Mesodermal cell (in vitro differentiated cells): ENCODE measurements at regions not wholly inside any gene's neighbourhood (a gene's known extent, or its start where the extent isn't known, plus 50 kb on each side); places are given as distances from the start of the nearest gene placed in this dataset.

ENCODE experiments used
- H3K27ac ChIP-seq: 2 replicates; pipeline ENCODE4 v1.7.0; 2013; ENCODE audit warnings: mild to moderate bottlenecking, low read depth, low read length, moderate library complexity; ENCODE audit not compliant: severe bottlenecking
- H3K36me3 ChIP-seq: 2 replicates; pipeline ENCODE4 v1.7.1; 2013; ENCODE audit warnings: mild to moderate bottlenecking, low read length, moderate library complexity; ENCODE audit not compliant: control insufficient read depth, insufficient read depth
- H3K4me1 ChIP-seq: one replicate; pipeline ENCODE4 v1.7.1; 2013; ENCODE audit warnings: mild to moderate bottlenecking, low read length; ENCODE audit not compliant: insufficient read depth, control insufficient read depth, poor library complexity, severe bottlenecking
- H3K4me3 ChIP-seq: 2 replicates; pipeline ENCODE4 v1.7.0; 2013; ENCODE audit warnings: low read length, control low read depth, mild to moderate bottlenecking; ENCODE audit not compliant: insufficient read depth, poor library complexity, severe bottlenecking; ENCODE audit errors: extremely low read depth
- H3K9me3 ChIP-seq: 2 replicates; pipeline ENCODE4 v1.7.1; 2013; ENCODE audit warnings: mild to moderate bottlenecking, low read length, moderate library complexity; ENCODE audit not compliant: control insufficient read depth
- WGBS, 2 experiments: methylation state at CpG; one replicate each; pipeline ENCODE4 v1.1.5; 2013; ENCODE audit warnings: missing lambda C conversion rate in 2 of 2; ENCODE audit not compliant: insufficient coverage in 2 of 2; 5-methylcytosine and 5-hydroxymethylcytosine counted together

GRCh38 chr2:107393516-107393915 lies 433.2 kb upstream of the RGPD4 start:
- H3K4me1 ChIP-seq, result no peaks in the 10 kb centered on the region
- H3K36me3 ChIP-seq, result no peaks in the 10 kb centered on the region
- no peak overlapping the region for H3K27ac ChIP-seq
- H3K4me3 ChIP-seq, result no peak overlapping the region
- peaks cover 3% of the 10 kb centered on the region for H3K9me3 ChIP-seq

- no CpG with 5 or more reads among the region's 1 CpG for WGBS, 2 experiments
- Histone ChIP-seq H3K27ac (no peak overlapping the region), H3K4me3 (no peak overlapping the region), H3K9me3 (no peaks in the 10 kb centered on the region), H3K4me1 (no peaks in the 10 kb centered on the region), H3K36me3 (no peaks in the 10 kb centered on the region)
Measured at GRCh38 chr2:107398683-107399082, 428.0 kb upstream of the RGPD4 start.

- Histone ChIP-seq H3K4me1 (no peaks in the 10 kb centered on the region), H3K36me3 (no peaks in the 10 kb centered on the region), H3K9me3 (no peaks in the 10 kb centered on the region), H3K27ac (no peak overlapping the region), H3K4me3 (no peak overlapping the region)
- WGBS, 2 experiments, result 90% methylated on average over 2 of the region's 3 CpGs; no CpG with 5 or more reads in 1 of the 2 experiments
Measured at GRCh38 chr2:107402330-107402729, 424.4 kb upstream of the RGPD4 start.

- 50 to 100% methylated on average over 1 of the region's 2 CpGs for WGBS, 2 experiments
- no peaks in the 10 kb centered on the region for H3K36me3 ChIP-seq
- H3K9me3 ChIP-seq, result no peaks in the 10 kb centered on the region
- no peak overlapping the region for H3K4me3 ChIP-seq
- H3K4me1 ChIP-seq, result no peaks in the 10 kb centered on the region
- no peak overlapping the region for H3K27ac ChIP-seq
Measured at GRCh38 chr2:107405261-107405660, 421.4 kb upstream of the RGPD4 start.

- Histone ChIP-seq H3K9me3 (no peaks in the 10 kb centered on the region), H3K4me1 (no peaks in the 10 kb centered on the region), H3K4me3 (no peak overlapping the region), H3K36me3 (no peaks in the 10 kb centered on the region), H3K27ac (no peak overlapping the region)
- 94 to 100% methylated on average over 2 to 3 of the region's 3 CpGs for WGBS, 2 experiments
Measured at GRCh38 chr2:107407017-107407416, 419.7 kb upstream of the RGPD4 start.

- H3K4me1 ChIP-seq, result no peaks in the 10 kb centered on the region
- H3K36me3 ChIP-seq, result no peaks in the 10 kb centered on the region
- no CpG with 5 or more reads among the region's 2 CpGs for WGBS, 2 experiments
- H3K27ac ChIP-seq, result no peak overlapping the region
- H3K4me3 ChIP-seq, result no peak overlapping the region
- no peaks in the 10 kb centered on the region for H3K9me3 ChIP-seq
Measured at GRCh38 chr2:107407974-107408373, 418.7 kb upstream of the RGPD4 start.

GRCh38 chr2:107411267-107411666 lies 415.4 kb upstream of the RGPD4 start:
- H3K4me1 ChIP-seq, result no peaks in the 10 kb centered on the region
- no peak overlapping the region for H3K27ac ChIP-seq
- 93 to 100% methylated on average over 2 of the region's 2 CpGs for WGBS, 2 experiments
- H3K36me3 ChIP-seq, result no peaks in the 10 kb centered on the region
- no peaks in the 10 kb centered on the region for H3K9me3 ChIP-seq
- no peak overlapping the region for H3K4me3 ChIP-seq

GRCh38 chr2:107412209-107412904 lies 414.3 kb upstream of the RGPD4 start:
- H3K36me3 ChIP-seq, result no peaks in the 10 kb centered on the region
- H3K4me3 ChIP-seq, result no peak overlapping the region
- 92 to 97% methylated on average over 2 to 5 of the region's 6 CpGs for WGBS, 2 experiments
- H3K4me1 ChIP-seq, result no peaks in the 10 kb centered on the region
- no peaks in the 10 kb centered on the region for H3K9me3 ChIP-seq
- no peak overlapping the region for H3K27ac ChIP-seq

GRCh38 chr2:107412981-107413380 lies 413.7 kb upstream of the RGPD4 start:
- Histone ChIP-seq H3K4me3 (no peak overlapping the region), H3K36me3 (no peaks in the 10 kb centered on the region), H3K9me3 (no peaks in the 10 kb centered on the region), H3K27ac (no peak overlapping the region), H3K4me1 (no peaks in the 10 kb centered on the region)
- no CpG with 5 or more reads among the region's 2 CpGs for WGBS, 2 experiments

- Histone ChIP-seq H3K36me3 (no peaks in the 10 kb centered on the region), H3K4me3 (no peak overlapping the region), H3K4me1 (no peaks in the 10 kb centered on the region), H3K27ac (no peak overlapping the region), H3K9me3 (no peaks in the 10 kb centered on the region)
- WGBS, 2 experiments, result 88 to 100% methylated on average over 3 of the region's 4 CpGs
Measured at GRCh38 chr2:107414376-107414775, 412.3 kb upstream of the RGPD4 start.

- Histone ChIP-seq H3K4me1 (no peaks in the 10 kb centered on the region), H3K9me3 (no peaks in the 10 kb centered on the region), H3K36me3 (no peaks in the 10 kb centered on the region), H3K4me3 (no peak overlapping the region), H3K27ac (no peak overlapping the region)
- 85 to 93% methylated on average over 2 of the region's 3 CpGs for WGBS, 2 experiments
Measured at GRCh38 chr2:107418708-107419107, 408.0 kb upstream of the RGPD4 start.
